Common myeloid progenitor, CD34-positive (primary cell): ENCODE measurements at regions not wholly inside any gene's neighbourhood (a gene's known extent, or its start where the extent isn't known, plus 50 kb on each side); places are given as distances from the start of the nearest gene placed in this dataset.
A peak's percentile ranks its signal among the peaks of the same experiment; 100 is the strongest.
"Not testable (repeated sequence)": the region's sequence is repeated elsewhere in the genome, so short reads cannot be mapped to it uniquely, and the experiment has no call there.

Experiments used
- CTCF ChIA-PET: fragments of 350-600 bp; sonication (Branson Sonifier 250); formaldehyde crosslinking; loops from one replicate; lab custom pipeline; 2021; ENCODE audit warnings: antibody characterized with exemption; lab: Charles Lee
- POLR2A ChIA-PET: fragments of 350-600 bp; sonication (Branson Sonifier 250); formaldehyde crosslinking; loops from one replicate; lab custom pipeline; 2021; ENCODE audit warnings: antibody characterized with exemption; lab: Charles Lee
- DNase-seq, 3 donors: peaks; one replicate each; pipeline versions ENCODE4 v3.0.0 to v3.0.0-alpha.2; 2013
- H3K27ac ChIP-seq, 2 experiments: 1 replicate in 1 of 2; 2 replicates in 1 of 2; pipeline ENCODE4 v1.7.0; 2013; ENCODE audit warnings: inconsistent platforms in 2 of 2, low read length in 2 of 2, mild to moderate bottlenecking in 2 of 2, low read depth in 1 of 2, moderate library complexity in 1 of 2; ENCODE audit not compliant: severe bottlenecking in 2 of 2, insufficient read depth in 1 of 2, poor library complexity in 1 of 2
- H3K27me3 ChIP-seq, 5 experiments: replicated peaks in 2 of 5; 1 replicate in 3 of 5; 2 replicates in 2 of 5; pipeline versions ENCODE4 v1.6.1 to v1.7.0; 2013; ENCODE audit warnings: low read length in 4 of 5, mild to moderate bottlenecking in 2 of 5, moderate library complexity in 2 of 5, inconsistent platforms in 1 of 5; ENCODE audit not compliant: insufficient read depth in 5 of 5, control insufficient read depth in 4 of 5
- H3K36me3 ChIP-seq, 4 experiments: 1 replicate in 2 of 4; 2 replicates in 2 of 4; pipeline versions ENCODE4 v1.6.1 to v1.7.0; 2013; ENCODE audit warnings: low read length in 3 of 4, control low read depth in 1 of 4, mild to moderate bottlenecking in 1 of 4; ENCODE audit not compliant: control insufficient read depth in 4 of 4, insufficient read depth in 4 of 4
- H3K4me1 ChIP-seq, 4 experiments: 1 replicate in 3 of 4; 2 replicates in 1 of 4; pipeline versions ENCODE4 v1.6.1 to v1.7.1; 2013; ENCODE audit warnings: low read length in 3 of 4, mild to moderate bottlenecking in 3 of 4, control low read depth in 1 of 4, inconsistent platforms in 1 of 4, moderate library complexity in 1 of 4; ENCODE audit not compliant: control insufficient read depth in 4 of 4, insufficient read depth in 4 of 4; ENCODE audit errors: control extremely low read depth in 1 of 4
- H3K4me3 ChIP-seq, 7 experiments: 1 replicate in 4 of 7; 2 replicates in 3 of 7; pipeline versions ENCODE4 v1.5.1 to v1.7.0; 2013; ENCODE audit warnings: mild to moderate bottlenecking in 7 of 7, low read length in 6 of 7, moderate library complexity in 6 of 7, inconsistent platforms in 2 of 7, low read depth in 2 of 7, control low read depth in 1 of 7; ENCODE audit not compliant: insufficient read depth in 4 of 7, control insufficient read depth in 1 of 7; ENCODE audit errors: extremely low read depth in 1 of 7
- H3K9me3 ChIP-seq, 5 experiments: 1 replicate in 4 of 5; 2 replicates in 1 of 5; pipeline versions ENCODE4 v1.6.1 to v1.7.1; 2013; ENCODE audit warnings: low read length in 4 of 5, mild to moderate bottlenecking in 2 of 5, inconsistent platforms in 1 of 5, low read depth in 1 of 5, moderate library complexity in 1 of 5; ENCODE audit not compliant: control insufficient read depth in 4 of 5, insufficient read depth in 2 of 5; ENCODE audit errors: control extremely low read depth in 1 of 5
- WGBS: methylation state at CpG from one replicate; pipeline ENCODE4 v1.1.5; 2013; ENCODE audit not compliant: insufficient coverage; 5-methylcytosine and 5-hydroxymethylcytosine counted together

DNA sequence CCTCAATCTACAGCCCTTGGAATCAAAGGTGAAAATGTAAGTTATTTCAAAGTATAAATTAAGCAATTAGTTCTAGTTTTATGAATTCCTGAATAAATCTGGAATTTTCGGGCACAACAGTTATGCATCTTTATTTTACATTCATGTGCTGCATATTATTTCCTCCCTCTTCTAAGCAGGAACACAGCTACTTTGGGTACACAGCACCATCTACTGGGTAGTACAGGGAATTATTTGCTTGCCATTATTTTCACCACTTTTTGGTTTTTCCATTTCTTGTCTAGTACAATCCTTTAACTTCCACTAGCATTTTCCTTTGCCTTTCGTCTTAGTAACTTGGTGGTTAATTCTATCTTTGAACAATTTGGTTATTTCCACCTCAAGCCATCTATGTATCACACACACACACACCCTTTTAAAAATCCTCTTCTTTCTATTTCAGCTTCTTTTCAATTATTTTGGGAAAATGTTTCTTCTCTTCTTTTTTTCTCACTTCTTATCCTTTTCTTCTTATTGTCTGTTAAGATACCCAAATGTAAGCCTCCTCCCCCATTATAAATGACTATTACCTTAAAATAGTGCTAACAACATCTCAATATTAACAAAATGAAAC is 451.0 kb downstream of the MFSD1 start:
- H3K36me3 ChIP-seq: no peaks in the 10 kb centered on the region
- POLR2A ChIA-PET: interaction anchor here (0.7 kb wide), 1 partner anchor 571 kb away, joined by 3 read pairs; no protein-coding TSS in a partner anchor
- H3K4me1 ChIP-seq: no peaks in the 10 kb centered on the region
- WGBS: no CpG with 5 or more reads among the region's 2 CpGs
- H3K27ac ChIP-seq: no peak overlapping the region
- CTCF ChIA-PET: interaction anchor here (0.6 to 1.7 kb wide), 4 partner anchors 10 to 594 kb away, joined by 3 to 4 read pairs (median 3); no protein-coding TSS in a partner anchor
- H3K4me3 ChIP-seq: no peak overlapping the region
- DNase-seq: peak; percentile 29 to 70 (median 70)
- peaks cover 4 to 15% (median 5%) of the 10 kb centered on the region in 5 experiments for H3K9me3 ChIP-seq
- peaks cover 0 to 6% (median 2%) of the 10 kb centered on the region in 5 experiments for H3K27me3 ChIP-seq

- Histone ChIP-seq H3K4me3 (no peak overlapping the region), H3K36me3 (no peaks in the 10 kb centered on the region), H3K27ac (no peak overlapping the region), H3K9me3 (peaks cover 4 to 15% (median 5%) of the 10 kb centered on the region in 5 experiments), H3K27me3 (peaks cover 0 to 8% (median 3%) of the 10 kb centered on the region in 5 experiments), H3K4me1 (no peaks in the 10 kb centered on the region)
- no peak for DNase-seq
- ChIA-PET CTCF (interaction anchor here (1.7 kb wide), 1 partner anchor 68 kb away, joined by 3 read pairs; no protein-coding TSS in a partner anchor), POLR2A (no interaction called here)
- WGBS: no CpG with 5 or more reads among the region's 1 CpG
Measured at GRCh38 chr3:159253860-159254259, 452.0 kb downstream of the MFSD1 start.

- CTCF ChIA-PET: interaction anchor here (0.9 to 6.5 kb wide), 6 partner anchors 10 to 548 kb away, joined by 3 to 36 read pairs (median 3); no protein-coding TSS in a partner anchor
- DNase-seq: no peak
- no peaks in the 10 kb centered on the region for H3K36me3 ChIP-seq
- POLR2A ChIA-PET: no interaction called here
- no peak overlapping the region for H3K4me3 ChIP-seq
- H3K27me3 ChIP-seq: peaks cover 0 to 10% (median 3%) of the 10 kb centered on the region in 5 experiments
- no peak overlapping the region for H3K27ac ChIP-seq
- WGBS: 94% methylated on average over 4 of the region's 4 CpGs
- H3K4me1 ChIP-seq: no peaks in the 10 kb centered on the region
- H3K9me3 ChIP-seq: peaks cover 0 to 6% (median 0%) of the 10 kb centered on the region in 5 experiments
Measured at GRCh38 chr3:159257954-159258353, 456.1 kb downstream of the MFSD1 start.

DNA sequence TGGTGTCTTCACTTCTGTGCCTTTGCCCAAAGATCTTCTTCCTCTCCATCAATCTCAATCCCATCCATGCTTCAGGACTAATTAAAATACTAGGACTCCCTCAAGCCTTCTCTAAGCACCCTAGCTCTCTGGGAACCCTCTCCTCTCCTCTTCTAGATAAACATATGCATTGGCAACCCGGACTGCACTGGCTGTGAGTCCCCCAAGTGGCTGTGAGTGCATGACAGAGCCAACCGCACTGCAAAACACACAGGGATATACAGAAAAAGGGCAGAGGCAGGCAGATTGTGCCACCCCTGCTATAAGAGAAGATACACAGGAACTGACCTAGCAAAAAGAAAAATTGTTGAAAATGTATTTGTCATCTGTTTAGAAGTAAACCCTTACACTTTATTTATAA is 457.1 kb downstream of the MFSD1 start:
- Histone ChIP-seq H3K9me3 (no peaks in the 10 kb centered on the region), H3K36me3 (no peaks in the 10 kb centered on the region), H3K4me3 (no peak overlapping the region), H3K4me1 (no peaks in the 10 kb centered on the region), H3K27me3 (peaks cover 0 to 10% (median 3%) of the 10 kb centered on the region in 5 experiments), H3K27ac (no peak overlapping the region)
- WGBS: 72% methylated on average over 2 of the region's 2 CpGs
- ChIA-PET POLR2A (no interaction called here), CTCF (interaction anchor here (1.0 to 6.5 kb wide), 7 partner anchors 9 to 547 kb away, joined by 3 to 36 read pairs (median 5); no protein-coding TSS in a partner anchor)
- no peak for DNase-seq

DNA sequence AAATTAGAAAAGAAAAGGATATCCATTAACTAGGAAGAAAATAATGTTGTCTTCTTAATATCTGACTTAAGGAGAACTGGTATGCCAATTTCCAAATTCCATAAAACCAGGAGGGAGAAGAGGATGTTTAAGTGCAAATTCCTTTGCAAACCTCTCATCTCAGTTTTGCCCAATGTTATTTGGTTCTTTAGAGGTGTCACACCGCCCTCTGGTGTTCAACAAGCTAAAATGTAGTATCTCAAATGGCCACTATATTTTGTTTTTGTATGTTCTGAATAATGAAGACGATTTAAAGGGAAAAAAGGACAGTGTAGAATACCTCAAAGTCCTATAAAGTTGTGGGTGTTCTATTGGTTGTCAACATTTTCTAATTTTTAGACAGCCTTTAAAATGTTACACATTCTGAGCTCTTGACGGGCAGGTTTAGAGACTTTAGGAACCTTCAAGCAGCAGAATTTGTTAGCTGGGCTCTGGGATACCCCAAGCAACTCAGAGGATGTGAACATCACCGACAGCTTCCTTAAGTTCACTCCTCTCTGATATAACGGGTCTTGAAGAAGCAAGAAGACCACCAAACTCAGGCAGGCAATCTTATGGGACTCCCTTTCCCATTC is 458.3 kb downstream of the MFSD1 start:
- POLR2A ChIA-PET: no interaction called here
- DNase-seq: peak; percentile 60 to 83 (median 73)

GRCh38 chr3:159261333-159261732 is 459.5 kb downstream of the MFSD1 start:
- H3K27ac ChIP-seq, H3K36me3 ChIP-seq, H3K27me3 ChIP-seq, H3K9me3 ChIP-seq, POLR2A ChIA-PET, DNase-seq, H3K4me3 ChIP-seq, H3K4me1 ChIP-seq: not testable (repeated sequence)
- WGBS: 88% methylated on average over 4 of the region's 4 CpGs
- CTCF ChIA-PET: interaction anchor here (0.8 to 6.5 kb wide), 6 partner anchors 11 to 617 kb away, joined by 3 to 36 read pairs (median 6); partner anchors contain the start of gene GFM1

More for the DNA sequence above, 458.3 kb downstream of the MFSD1 start:
- 41% methylated on average over 4 of the region's 5 CpGs for WGBS
- H3K9me3 ChIP-seq: no peaks in the 10 kb centered on the region
- no peaks in the 10 kb centered on the region for H3K4me1 ChIP-seq
- no peak overlapping the region for H3K27ac ChIP-seq
- H3K36me3 ChIP-seq: no peaks in the 10 kb centered on the region
- peaks cover 0 to 9% (median 3%) of the 10 kb centered on the region in 5 experiments for H3K27me3 ChIP-seq
- CTCF ChIA-PET: interaction anchor here (0.8 to 6.5 kb wide), 15 partner anchors 11 to 749 kb away, joined by 3 to 36 read pairs (median 4); partner anchors contain the start of gene GFM1
- H3K4me3 ChIP-seq: no peak overlapping the region
